HepG2 (cell line): ENCODE measurements at regions not wholly inside any gene's neighbourhood (a gene's known extent, or its start where the extent isn't known, plus 50 kb on each side); places are given as distances from the start of the nearest gene placed in this dataset.

Experiments used
- ATAC-seq: fragments of 200-7000 bp; cut with Tn5 transposase; 3 replicates; pipeline ENCODE4 v1.9.1; 2020; ENCODE audit warnings: mild to moderate bottlenecking, moderate library complexity
- BruUV-seq: library from RNA; stranded (reverse); fragments of 400-500 nt; replicated peaks from 2 replicates; lab custom pipeline; 2021; lab: Mats Ljungman, UMichigan
- CTCF ChIA-PET: fragments of 300-600 bp; formaldehyde crosslinking; extraction: SDS; loops from one replicate; lab custom pipeline; 2021; ENCODE audit warnings: low total read pairs, inconsistent platforms, low intra/inter-chr PET ratio; lab: Yijun Ruan, JAX
- POLR2A ChIA-PET: fragments of 350-600 bp; sonication (Branson Sonifier 250); formaldehyde crosslinking; loops from one replicate; lab custom pipeline; 2020; ENCODE audit warnings: antibody characterized with exemption, inconsistent platforms; lab: Yijun Ruan, JAX
- DNase-seq: peaks from one replicate; pipeline ENCODE4 v3.0.0-alpha.2; 2015; ENCODE audit warnings: low spot score
- FAIRE-seq: peaks from 3 replicates; lab custom pipeline; 2011; peaks lifted over from hg19 to GRCh38; lab: Jason Lieb, UNC
- H2AFZ ChIP-seq: one replicate; pipeline ENCODE4 v1.6.1; 2011; ENCODE audit warnings: low read length, inconsistent platforms
- H3K27ac ChIP-seq: fragments of 300-600 bp; 3 replicates; pipeline ENCODE4 v1.8.0; 2011; ENCODE audit warnings: mixed run types, mild to moderate bottlenecking, mixed read lengths, low read length, inconsistent platforms; ENCODE audit not compliant: insufficient read depth; ENCODE audit errors: extremely low read length
- H3K27me3 ChIP-seq, 2 experiments: fragments of 200-600 bp in 1 of 2; 2 replicates in 1 of 2; 3 replicates in 1 of 2; pipeline versions ENCODE4 v1.6.0 to v1.8.0; 2011; ENCODE audit warnings: low read length in 2 of 2, mild to moderate bottlenecking in 2 of 2, moderate library complexity in 2 of 2, inconsistent platforms in 1 of 2; ENCODE audit not compliant: insufficient read depth in 2 of 2, control insufficient read depth in 1 of 2
- H3K36me3 ChIP-seq, 2 experiments: fragments of 200-600 bp in 1 of 2; replicated peaks in 1 of 2; 2 replicates in 1 of 2; 3 replicates in 1 of 2; pipeline versions ENCODE4 v1.5.1 to v1.8.0; 2011; ENCODE audit warnings: low read length in 2 of 2, inconsistent platforms in 1 of 2; ENCODE audit not compliant: insufficient read depth in 2 of 2, control insufficient read depth in 1 of 2
- H3K4me1 ChIP-seq: 2 replicates; pipeline ENCODE4 v1.5.1; 2012; ENCODE audit warnings: low read length, inconsistent platforms; ENCODE audit not compliant: insufficient read depth
- H3K4me2 ChIP-seq: 2 replicates; pipeline ENCODE4 v1.6.0; 2011; ENCODE audit warnings: low read depth, low read length, inconsistent platforms
- H3K4me3 ChIP-seq, 3 experiments: fragments of 200-600 bp in 1 of 3; sonication (generic), shearing (Covaris generic) in 1 of 3; replicated peaks in 1 of 3; 2 replicates each; pipeline ENCODE4 v1.5.1; 2011 to 2016; ENCODE audit warnings: low read length in 3 of 3, inconsistent platforms in 2 of 3, low read depth in 2 of 3, mild to moderate bottlenecking in 2 of 3, control low read depth in 1 of 3, mixed read lengths in 1 of 3; ENCODE audit not compliant: insufficient read depth in 1 of 3
- H3K79me2 ChIP-seq: one replicate; pipeline ENCODE4 v1.6.1; 2011; ENCODE audit warnings: low read length, inconsistent platforms; ENCODE audit not compliant: insufficient read depth
- H3K9ac ChIP-seq: 2 replicates; pipeline ENCODE4 v1.6.0; 2011; ENCODE audit warnings: mild to moderate bottlenecking, low read depth, low read length, inconsistent platforms; ENCODE audit not compliant: insufficient read depth
- H3K9me3 ChIP-seq: 2 replicates; pipeline ENCODE4 v1.5.1; 2012; ENCODE audit warnings: mild to moderate bottlenecking, low read length
- H4K20me1 ChIP-seq: 2 replicates; pipeline ENCODE4 v1.6.0; 2011; ENCODE audit warnings: inconsistent platforms, mild to moderate bottlenecking, low read length, moderate library complexity; ENCODE audit not compliant: insufficient read depth
- CCDC6 ChIP-seq: sonication (generic); formaldehyde crosslinking; IDR thresholded peaks from 2 replicates; pipeline ENCODE4 v1.8.1; 2022; ENCODE audit warnings: mild to moderate bottlenecking, missing genetic modification reagents, moderate library complexity
- LBX2 ChIP-seq: sonication (generic); formaldehyde crosslinking; IDR thresholded peaks from 2 replicates; pipeline ENCODE4 v1.5.0; 2020; ENCODE audit warnings: missing genetic modification reagents, mild to moderate bottlenecking, borderline replicate concordance
- ZNF280B ChIP-seq: sonication (generic); formaldehyde crosslinking; IDR thresholded peaks from 2 replicates; pipeline ENCODE4 v1.5.0; 2020; ENCODE audit warnings: missing genetic modification reagents, mild to moderate bottlenecking, borderline replicate concordance
- WGBS: methylation state at CpG from one replicate; pipeline ENCODE4 v1.1.6; 2017; ENCODE audit warnings: low lambda C conversion rate; 5-methylcytosine and 5-hydroxymethylcytosine counted together
- in situ Hi-C: cut with HindIII; loops from 2 replicates; pipeline ENCODE4 v1.10.0; 2017; ENCODE audit warnings: low pct_unique_long_range_greater_than_20kb; ENCODE audit not compliant: extremely low pct_ligation_motif_present
- intact Hi-C: fragments of 100-400 bp; cut with micrococcal nuclease; formaldehyde crosslinking; loops from one replicate; pipeline ENCODE4 v1.10.0; 2022; ENCODE audit not compliant: unreplicated experiment

DNA sequence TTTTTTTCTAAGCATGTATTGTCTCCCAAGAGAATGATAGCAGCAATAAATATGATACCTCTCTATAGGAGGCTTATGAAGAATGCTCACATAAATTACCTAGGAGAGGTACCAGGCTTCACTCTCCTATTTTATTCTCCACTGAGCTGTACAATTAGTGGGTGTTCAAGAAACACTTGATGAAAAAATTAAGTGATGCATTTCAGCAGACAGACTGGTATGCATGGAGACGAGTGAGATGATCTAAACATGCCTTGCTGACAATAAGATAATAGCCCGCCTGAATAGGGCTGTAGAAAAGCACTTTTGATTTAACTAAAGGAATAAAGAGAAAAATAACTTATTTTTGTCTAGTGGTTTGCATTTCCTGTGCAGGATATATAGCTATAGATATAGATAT, 1449.7 kb downstream of the GATA3 start:
- in situ Hi-C loops, result no loop called here
- Histone ChIP-seq H3K27ac (no peak overlapping the region), H3K79me2 (no peaks in the 10 kb centered on the region), H3K9me3 (peaks cover 91% of the 10 kb centered on the region), H3K36me3 (no peaks in the 10 kb centered on the region), H3K4me3 (no peak overlapping the region), H2AFZ (no peak overlapping the region), H3K9ac (no peak overlapping the region), H3K27me3 (no peaks in the 10 kb centered on the region), H4K20me1 (no peaks in the 10 kb centered on the region), H3K4me1 (no peaks in the 10 kb centered on the region), H3K4me2 (no peak overlapping the region)
- whole genome bisulfite sequencing, result 5% methylated on average over 2 of the region's 2 CpGs
- no TSS peak for BruUV-seq
- ChIA-PET POLR2A (no interaction called here), CTCF (no interaction called here)
- DNase-seq, result no peak
- ATAC-seq, result no peak
- no peak for TF ChIP-seq LBX2 (CRISPR knock-in tag)
- intact Hi-C loops, result no loop called here
- FAIRE-seq, result no peak

DNA sequence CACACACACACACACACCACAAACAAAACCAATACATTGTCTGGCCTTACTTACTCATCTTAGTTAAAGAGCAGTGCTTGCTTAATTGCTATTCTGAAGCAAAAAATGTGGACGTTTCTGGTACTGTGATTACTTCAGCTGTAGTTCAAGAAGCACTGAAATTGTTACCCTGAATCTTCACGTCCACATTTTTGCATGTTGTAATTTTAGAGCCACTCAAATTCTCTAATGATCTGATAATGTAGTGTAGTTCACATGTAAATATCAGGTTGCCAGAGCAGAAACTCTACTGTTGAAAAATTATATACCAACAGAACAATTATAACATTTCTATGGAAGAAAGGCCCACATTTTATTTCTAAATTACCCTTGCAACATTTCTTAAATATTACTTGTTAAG, 1451.1 kb downstream of the GATA3 start:
- WGBS, result 0% methylated on average over 2 of the region's 2 CpGs
- TF ChIP-seq ZNF280B (no peak), CCDC6 (CRISPR knock-in tag) (no peak)
- Histone ChIP-seq H3K36me3 (no peaks in the 10 kb centered on the region), H3K4me1 (no peaks in the 10 kb centered on the region), H3K27ac (no peak overlapping the region), H3K27me3 (no peaks in the 10 kb centered on the region), H3K4me3 (no peak overlapping the region), H3K4me2 (no peak overlapping the region), H4K20me1 (no peaks in the 10 kb centered on the region), H3K79me2 (no peaks in the 10 kb centered on the region), H3K9me3 (peaks cover 92% of the 10 kb centered on the region), H2AFZ (no peak overlapping the region), H3K9ac (no peak overlapping the region)
- in situ Hi-C loops (no loop called here), intact Hi-C loops (no loop called here)
- ChIA-PET POLR2A (no interaction called here), CTCF (no interaction called here)
- no TSS peak for BruUV-seq
- FAIRE-seq (no peak), ATAC-seq (no peak), DNase-seq (no peak)
